NCI-H82 treated with DMSO at 0.1 percent for 48 hours (cell line): ENCODE measurements at regions not wholly inside any gene's neighbourhood (a gene's known extent, or its start where the extent isn't known, plus 50 kb on each side); places are given as distances from the start of the nearest gene placed in this dataset.
"Not testable (repeated sequence)": the region's sequence is repeated elsewhere in the genome, so short reads cannot be mapped to it uniquely, and the experiment has no call there.

ENCODE experiments used
- DNase-seq: peaks from one replicate; lab custom pipeline; 2025; ENCODE audit not compliant: unreplicated experiment; lab: John Stamatoyannopoulos, UW

- no peak for DNase-seq
Measured at GRCh38 chrX:39262641-39263040, 461.4 kb downstream of the MID1IP1 start.

GRCh38 chrX:39264023-39264422 lies 462.8 kb downstream of the MID1IP1 start:
- no peak for DNase-seq

- no peak for DNase-seq
Measured at GRCh38 chrX:39267176-39267575, 465.9 kb downstream of the MID1IP1 start.

GRCh38 chrX:39268207-39268606 lies 466.9 kb downstream of the MID1IP1 start:
- no peak for DNase-seq

- no peak for DNase-seq
Measured at GRCh38 chrX:39275500-39276068, 474.3 kb downstream of the MID1IP1 start.

- not testable (repeated sequence) for DNase-seq
Measured at GRCh38 chrX:39277685-39278390, 476.6 kb downstream of the MID1IP1 start.

GRCh38 chrX:39283239-39283638 lies 482.0 kb downstream of the MID1IP1 start:
- DNase-seq: no peak

- no peak for DNase-seq
Measured at GRCh38 chrX:39288592-39288991, 487.3 kb downstream of the MID1IP1 start.

GRCh38 chrX:39289827-39290226 lies 488.6 kb downstream of the MID1IP1 start:
- no peak for DNase-seq

GRCh38 chrX:39293203-39293602 lies 491.9 kb downstream of the MID1IP1 start:
- DNase-seq: no peak

GRCh38 chrX:39296472-39296871 lies 495.2 kb downstream of the MID1IP1 start:
- no peak for DNase-seq

GRCh38 chrX:39298821-39299220 lies 497.6 kb downstream of the MID1IP1 start:
- DNase-seq: no peak

- DNase-seq: no peak
Measured at GRCh38 chrX:39299615-39300014, 498.4 kb downstream of the MID1IP1 start.

GRCh38 chrX:39301036-39301435 lies 499.8 kb downstream of the MID1IP1 start:
- no peak for DNase-seq

GRCh38 chrX:39302838-39303237 lies 501.6 kb downstream of the MID1IP1 start:
- no peak for DNase-seq

- DNase-seq: no peak
Measured at GRCh38 chrX:39304746-39305145, 503.5 kb downstream of the MID1IP1 start.

GRCh38 chrX:39307488-39307887 lies 506.2 kb downstream of the MID1IP1 start:
- no peak for DNase-seq

- no peak for DNase-seq
Measured at GRCh38 chrX:39308126-39308525, 506.9 kb downstream of the MID1IP1 start.

- DNase-seq: no peak
Measured at GRCh38 chrX:39309018-39309635, 507.9 kb downstream of the MID1IP1 start.

- DNase-seq: no peak
Measured at GRCh38 chrX:39309721-39310152, 508.5 kb downstream of the MID1IP1 start.

GRCh38 chrX:39310891-39311290 lies 509.6 kb downstream of the MID1IP1 start:
- no peak for DNase-seq

GRCh38 chrX:39311646-39312045 lies 510.4 kb downstream of the MID1IP1 start:
- no peak for DNase-seq
